ENCODE measurements at regions not wholly inside any gene's neighbourhood (a gene's known extent, or its start where the extent isn't known, plus 50 kb on each side); places are given as distances from the start of the nearest gene placed in this dataset.

DNA sequence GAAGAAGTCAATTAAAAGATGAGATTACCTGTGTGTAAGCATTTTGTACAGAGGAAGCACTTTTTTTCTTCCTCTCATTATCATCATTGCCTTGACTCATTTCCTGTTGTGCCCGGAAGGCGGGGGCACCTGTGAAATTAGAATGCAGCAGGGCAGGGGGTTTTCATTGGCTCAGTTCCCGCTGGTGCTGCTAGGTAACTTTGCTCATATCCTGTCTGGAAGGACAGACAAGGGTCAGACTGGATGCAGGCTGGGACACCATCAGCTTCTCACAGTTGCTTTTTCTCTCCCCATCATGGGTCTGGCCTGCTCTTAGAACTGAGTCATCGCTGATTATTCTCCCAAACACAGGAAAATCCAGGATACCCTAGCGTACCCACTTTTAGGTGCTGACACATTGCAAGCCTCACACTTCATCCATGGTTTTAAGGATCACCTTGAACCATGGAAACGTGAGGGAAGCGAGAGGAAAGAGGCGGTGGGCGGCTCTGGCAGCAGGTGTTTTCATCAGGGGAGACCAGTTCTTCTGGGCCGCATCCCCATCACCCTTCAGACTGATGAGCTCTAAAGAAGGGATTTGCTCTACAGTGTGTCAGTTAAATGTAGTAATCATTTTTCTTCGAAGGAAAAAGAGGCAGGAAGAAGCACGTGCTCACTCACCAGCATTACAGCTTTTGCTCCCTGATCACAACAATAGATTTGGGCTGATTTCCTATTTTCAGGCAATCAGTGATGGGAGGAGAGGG is 195.7 kb upstream of the SASH1 start:
- H3K27me3 ChIP-seq (ENCODE audit: control insufficient read depth in 5 of 5, insufficient read depth in 4 of 5, low read length in 5 of 5), result no peaks in the 10 kb centered on the region
- no peak overlapping the region for H3K4me3 ChIP-seq (ENCODE audit: low read depth in 1 of 5, low read length in 5 of 5)
- no peaks in the 10 kb centered on the region for H3K9me3 ChIP-seq (ENCODE audit: control insufficient read depth in 5 of 5, low read length in 5 of 5)
- no peak overlapping the region for H3K27ac ChIP-seq (ENCODE audit: low read depth, low read length)
- H3K9ac ChIP-seq (ENCODE audit: low read length in 5 of 5), result no peak overlapping the region
- no peaks in the 10 kb centered on the region for H3K36me3 ChIP-seq (ENCODE audit: control insufficient read depth in 5 of 5, insufficient read depth in 5 of 5, low read length in 5 of 5)
- no peaks in the 10 kb centered on the region for H3K4me1 ChIP-seq (ENCODE audit: control insufficient read depth in 5 of 5, insufficient read depth in 5 of 5, low read length in 5 of 5)

DNA sequence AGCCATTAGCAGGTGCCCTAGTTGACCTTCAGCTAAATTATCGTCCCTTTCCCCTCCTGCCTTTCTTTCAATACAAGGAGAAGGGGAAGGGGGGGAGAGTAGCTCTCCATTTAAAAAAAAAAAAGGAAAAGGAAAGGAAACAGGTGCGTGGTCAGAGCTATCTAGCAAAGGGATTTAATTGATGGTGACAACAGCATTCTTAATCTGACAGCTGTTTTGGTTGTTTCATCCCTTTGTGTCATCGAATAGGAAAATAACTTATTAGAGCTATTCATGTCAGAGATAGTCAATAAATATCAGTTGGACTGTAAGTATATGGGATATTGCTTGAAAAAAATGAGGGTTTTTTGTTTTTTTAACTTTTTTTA is 195.2 kb upstream of the SASH1 start:
- Histone ChIP-seq H3K4me1 (ENCODE audit: control insufficient read depth in 5 of 5, insufficient read depth in 5 of 5, low read length in 5 of 5) (no peaks in the 10 kb centered on the region), H3K27ac (ENCODE audit: low read depth, low read length) (no peak overlapping the region), H3K9me3 (ENCODE audit: control insufficient read depth in 5 of 5, low read length in 5 of 5) (no peaks in the 10 kb centered on the region), H3K9ac (ENCODE audit: low read length in 5 of 5) (no peak overlapping the region), H3K27me3 (ENCODE audit: control insufficient read depth in 5 of 5, insufficient read depth in 4 of 5, low read length in 5 of 5) (no peaks in the 10 kb centered on the region), H3K36me3 (ENCODE audit: control insufficient read depth in 5 of 5, insufficient read depth in 5 of 5, low read length in 5 of 5) (no peaks in the 10 kb centered on the region), H3K4me3 (ENCODE audit: low read depth in 1 of 5, low read length in 5 of 5) (no peak overlapping the region)

DNA sequence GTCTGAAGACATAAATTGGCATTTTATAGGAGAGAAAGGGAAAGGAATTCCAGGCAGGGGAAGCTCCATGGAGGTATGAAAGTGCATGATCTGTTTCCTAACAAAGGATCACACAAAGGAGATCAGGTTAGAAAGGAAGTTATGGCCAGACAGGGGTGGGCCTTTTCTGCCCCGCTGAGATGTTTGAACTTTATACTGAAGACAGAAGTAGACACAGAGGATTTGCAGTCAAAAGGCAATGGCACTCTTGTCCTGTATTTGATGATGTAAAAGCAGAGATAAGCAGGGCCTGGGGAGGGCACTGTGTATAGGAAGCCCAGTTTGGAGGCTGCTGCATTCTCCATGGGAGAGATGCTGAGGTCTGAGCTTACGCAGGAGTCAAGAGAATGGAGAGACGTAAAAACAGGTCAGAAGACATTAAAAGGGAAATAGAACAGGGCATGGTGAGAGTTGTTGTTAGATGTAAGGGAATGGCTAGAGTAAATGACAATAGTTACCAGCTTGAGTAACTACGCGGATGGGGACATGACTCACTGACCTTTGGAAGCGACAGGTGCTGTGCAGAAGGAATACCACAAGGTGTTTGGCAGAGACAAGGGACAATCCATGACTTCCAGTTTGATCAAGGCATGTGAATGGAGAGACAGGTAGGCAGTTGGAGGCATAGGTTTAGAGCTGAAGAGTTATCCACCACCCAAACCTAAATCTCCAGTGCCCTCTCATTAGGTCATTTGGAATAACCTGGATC is 190.6 kb upstream of the SASH1 start:
- H3K4me3 ChIP-seq (ENCODE audit: low read depth in 1 of 5, low read length in 5 of 5), result no peak overlapping the region
- H3K27ac ChIP-seq (ENCODE audit: low read depth, low read length), result no peak overlapping the region
- no peaks in the 10 kb centered on the region for H3K36me3 ChIP-seq (ENCODE audit: control insufficient read depth in 5 of 5, insufficient read depth in 5 of 5, low read length in 5 of 5)
- no peak overlapping the region for H3K9ac ChIP-seq (ENCODE audit: low read length in 5 of 5)
- no peaks in the 10 kb centered on the region for H3K9me3 ChIP-seq (ENCODE audit: control insufficient read depth in 5 of 5, low read length in 5 of 5)
- no peaks in the 10 kb centered on the region for H3K27me3 ChIP-seq (ENCODE audit: control insufficient read depth in 5 of 5, insufficient read depth in 4 of 5, low read length in 5 of 5)
- H3K4me1 ChIP-seq (ENCODE audit: control insufficient read depth in 5 of 5, insufficient read depth in 5 of 5, low read length in 5 of 5), result no peaks in the 10 kb centered on the region

DNA sequence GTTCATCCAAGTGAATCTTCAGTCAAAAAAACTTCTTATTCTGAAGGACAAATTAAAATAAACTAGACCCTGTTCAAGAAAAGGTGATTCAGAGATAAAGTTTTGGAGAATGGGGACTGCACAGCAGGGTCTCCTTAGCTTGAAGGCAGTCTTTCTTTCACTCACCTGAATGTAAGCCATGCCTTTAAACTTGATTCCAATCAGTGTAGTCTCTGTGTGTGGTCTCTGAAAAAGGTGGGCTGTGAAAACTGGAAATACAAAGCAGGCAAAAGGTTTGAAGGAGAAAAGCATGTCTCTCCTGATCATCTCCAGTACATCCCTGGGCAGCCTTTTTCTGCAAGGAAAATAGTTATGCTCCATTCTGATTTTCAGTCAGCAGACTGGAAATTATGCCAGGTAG is 188.0 kb upstream of the SASH1 start:
- H3K27ac ChIP-seq (ENCODE audit: low read depth, low read length), result no peak overlapping the region
- no peak overlapping the region for H3K4me3 ChIP-seq (ENCODE audit: low read depth in 1 of 5, low read length in 5 of 5)
- H3K4me1 ChIP-seq (ENCODE audit: control insufficient read depth in 5 of 5, insufficient read depth in 5 of 5, low read length in 5 of 5), result no peaks in the 10 kb centered on the region
- H3K27me3 ChIP-seq (ENCODE audit: control insufficient read depth in 5 of 5, insufficient read depth in 4 of 5, low read length in 5 of 5), result no peaks in the 10 kb centered on the region
- H3K9ac ChIP-seq (ENCODE audit: low read length in 5 of 5), result no peak overlapping the region
- no peaks in the 10 kb centered on the region for H3K36me3 ChIP-seq (ENCODE audit: control insufficient read depth in 5 of 5, insufficient read depth in 5 of 5, low read length in 5 of 5)
- H3K9me3 ChIP-seq (ENCODE audit: control insufficient read depth in 5 of 5, low read length in 5 of 5), result no peaks in the 10 kb centered on the region

DNA sequence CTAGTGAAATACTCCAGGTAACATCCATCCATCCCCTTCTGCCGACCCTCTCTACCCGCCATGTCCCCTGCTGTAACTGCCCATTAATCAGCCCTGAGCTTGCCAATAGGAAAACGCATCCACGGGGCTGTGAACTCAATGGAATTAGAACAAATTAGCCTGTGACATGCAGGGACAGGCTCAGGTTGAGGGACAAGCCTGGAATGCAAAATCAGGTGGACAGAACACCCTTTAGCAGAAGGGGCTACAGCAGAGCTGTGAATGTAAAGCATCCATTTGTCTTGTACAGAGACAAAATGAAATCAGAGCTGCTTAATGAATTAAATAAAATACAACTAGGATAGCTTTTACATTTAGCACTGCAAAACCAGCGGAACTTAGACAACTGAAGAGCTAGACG is 187.3 kb upstream of the SASH1 start:
- Histone ChIP-seq H3K4me3 (ENCODE audit: low read depth in 1 of 5, low read length in 5 of 5) (no peak overlapping the region), H3K36me3 (ENCODE audit: control insufficient read depth in 5 of 5, insufficient read depth in 5 of 5, low read length in 5 of 5) (no peaks in the 10 kb centered on the region), H3K27ac (ENCODE audit: low read depth, low read length) (no peak overlapping the region), H3K27me3 (ENCODE audit: control insufficient read depth in 5 of 5, insufficient read depth in 4 of 5, low read length in 5 of 5) (no peaks in the 10 kb centered on the region), H3K9me3 (ENCODE audit: control insufficient read depth in 5 of 5, low read length in 5 of 5) (no peaks in the 10 kb centered on the region), H3K4me1 (ENCODE audit: control insufficient read depth in 5 of 5, insufficient read depth in 5 of 5, low read length in 5 of 5) (no peaks in the 10 kb centered on the region), H3K9ac (ENCODE audit: low read length in 5 of 5) (no peak overlapping the region)

DNA sequence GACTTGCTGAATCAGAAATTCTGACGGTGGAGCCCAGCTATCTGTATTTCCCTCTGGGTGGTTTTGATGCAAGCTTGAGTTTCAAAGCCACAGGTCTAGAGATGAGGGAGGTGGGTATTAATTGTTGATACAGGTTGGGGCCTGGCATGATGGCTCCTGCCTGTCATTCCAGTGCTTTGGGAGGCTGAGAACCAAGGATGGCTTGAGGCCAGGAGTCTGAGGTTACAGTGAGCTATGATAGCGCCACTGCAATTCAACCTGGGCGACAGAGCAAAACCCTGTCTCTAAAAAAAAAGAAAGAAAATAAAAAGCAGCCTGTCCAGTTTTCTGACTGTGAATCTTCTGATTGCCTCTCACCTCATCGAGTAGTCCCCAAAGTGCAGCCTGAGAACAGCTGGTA is 184.8 kb upstream of the SASH1 start:
- H3K4me3 ChIP-seq (ENCODE audit: low read depth in 1 of 5, low read length in 5 of 5), result no peak overlapping the region
- H3K9me3 ChIP-seq (ENCODE audit: control insufficient read depth in 5 of 5, low read length in 5 of 5), result no peaks in the 10 kb centered on the region
- H3K27ac ChIP-seq (ENCODE audit: low read depth, low read length), result no peak overlapping the region
- no peaks in the 10 kb centered on the region for H3K4me1 ChIP-seq (ENCODE audit: control insufficient read depth in 5 of 5, insufficient read depth in 5 of 5, low read length in 5 of 5)
- no peak overlapping the region for H3K9ac ChIP-seq (ENCODE audit: low read length in 5 of 5)
- H3K36me3 ChIP-seq (ENCODE audit: control insufficient read depth in 5 of 5, insufficient read depth in 5 of 5, low read length in 5 of 5), result no peaks in the 10 kb centered on the region
- H3K27me3 ChIP-seq (ENCODE audit: control insufficient read depth in 5 of 5, insufficient read depth in 4 of 5, low read length in 5 of 5), result no peaks in the 10 kb centered on the region

DNA sequence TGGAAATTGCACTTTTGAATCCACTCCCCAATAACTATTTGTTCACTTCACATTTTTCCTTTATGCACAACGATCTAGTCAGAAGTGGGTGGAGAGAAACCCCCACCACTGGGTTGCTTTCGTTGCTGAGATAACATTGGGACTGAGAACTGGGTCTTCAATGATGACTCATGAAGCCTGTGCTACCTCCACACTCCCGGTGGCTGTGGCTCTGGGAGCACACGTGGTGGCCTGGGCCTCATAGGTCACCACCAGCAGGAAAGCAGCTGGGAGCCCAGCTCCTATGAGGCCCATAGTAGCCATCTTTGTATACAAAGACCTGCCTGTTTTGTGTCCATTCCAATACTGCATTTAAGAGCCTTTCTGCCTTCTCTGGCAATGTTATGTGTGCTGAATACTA is 178.0 kb upstream of the SASH1 start:
- Histone ChIP-seq H3K36me3 (ENCODE audit: control insufficient read depth in 5 of 5, insufficient read depth in 5 of 5, low read length in 5 of 5) (no peaks in the 10 kb centered on the region), H3K27ac (ENCODE audit: low read depth, low read length) (no peak overlapping the region), H3K9me3 (ENCODE audit: control insufficient read depth in 5 of 5, low read length in 5 of 5) (no peaks in the 10 kb centered on the region), H3K27me3 (ENCODE audit: control insufficient read depth in 5 of 5, insufficient read depth in 4 of 5, low read length in 5 of 5) (peaks cover 0 to 3% (median 0%) of the 10 kb centered on the region in 5 donors), H3K4me3 (ENCODE audit: low read depth in 1 of 5, low read length in 5 of 5) (no peak overlapping the region), H3K4me1 (ENCODE audit: control insufficient read depth in 5 of 5, insufficient read depth in 5 of 5, low read length in 5 of 5) (no peaks in the 10 kb centered on the region), H3K9ac (ENCODE audit: low read length in 5 of 5) (no peak overlapping the region)

DNA sequence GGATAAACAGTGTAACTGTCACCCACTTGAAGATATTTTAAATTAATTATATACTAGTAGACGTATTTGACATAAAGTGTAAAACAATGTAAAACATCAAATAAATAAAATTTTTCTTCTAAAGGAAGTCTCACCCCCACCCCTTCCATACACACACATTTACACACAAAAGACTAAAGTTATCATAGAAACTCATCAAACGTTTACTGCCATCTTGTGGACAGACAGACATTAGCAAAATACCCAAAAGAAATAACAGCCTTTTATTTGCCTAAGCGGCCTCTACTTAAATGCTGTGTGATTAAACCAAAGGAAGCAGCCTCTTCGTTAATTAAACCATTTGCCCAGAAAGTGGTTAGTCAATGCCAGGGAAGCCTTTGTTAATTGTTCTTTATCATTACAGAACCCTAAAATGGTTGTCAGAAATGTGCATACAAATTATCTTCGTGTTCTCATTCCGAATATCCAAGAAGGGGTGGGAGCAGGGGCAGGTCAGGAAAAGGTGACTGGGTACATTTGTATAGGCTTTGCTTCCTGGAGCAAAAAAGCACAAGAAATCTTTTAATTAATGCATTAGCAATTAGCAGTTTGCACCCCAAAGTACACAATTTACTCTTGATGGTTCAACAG is 176.2 kb upstream of the SASH1 start:
- Histone ChIP-seq H3K27me3 (ENCODE audit: control insufficient read depth in 5 of 5, insufficient read depth in 4 of 5, low read length in 5 of 5) (peaks cover 0 to 3% (median 0%) of the 10 kb centered on the region in 5 donors), H3K9ac (ENCODE audit: low read length in 5 of 5) (no peak overlapping the region), H3K36me3 (ENCODE audit: control insufficient read depth in 5 of 5, insufficient read depth in 5 of 5, low read length in 5 of 5) (no peaks in the 10 kb centered on the region), H3K4me3 (ENCODE audit: low read depth in 1 of 5, low read length in 5 of 5) (no peak overlapping the region), H3K27ac (ENCODE audit: low read depth, low read length) (no peak overlapping the region), H3K4me1 (ENCODE audit: control insufficient read depth in 5 of 5, insufficient read depth in 5 of 5, low read length in 5 of 5) (no peaks in the 10 kb centered on the region), H3K9me3 (ENCODE audit: control insufficient read depth in 5 of 5, low read length in 5 of 5) (no peaks in the 10 kb centered on the region)

DNA sequence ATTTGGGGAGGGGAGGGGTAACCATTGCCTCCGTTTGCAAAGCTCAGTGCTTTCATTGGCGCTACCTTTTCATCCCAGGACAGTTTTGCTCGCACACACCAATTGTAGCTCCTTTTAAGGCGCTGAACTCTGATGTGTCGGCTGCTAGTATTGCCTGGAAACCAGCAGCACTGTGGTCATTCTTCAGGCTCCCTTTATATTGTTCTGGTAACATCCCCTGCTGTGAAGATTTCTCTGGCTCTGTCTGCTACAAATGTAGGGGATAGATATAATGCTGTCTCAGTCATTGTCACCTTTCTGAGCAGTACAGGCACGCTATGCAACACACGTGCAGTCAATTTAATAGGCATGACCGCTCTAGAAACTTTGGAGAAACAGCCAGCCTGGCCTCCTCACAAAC is 172.9 kb upstream of the SASH1 start:
- Histone ChIP-seq H3K9ac (ENCODE audit: low read length in 5 of 5) (no peak overlapping the region), H3K36me3 (ENCODE audit: control insufficient read depth in 5 of 5, insufficient read depth in 5 of 5, low read length in 5 of 5) (no peaks in the 10 kb centered on the region), H3K27me3 (ENCODE audit: control insufficient read depth in 5 of 5, insufficient read depth in 4 of 5, low read length in 5 of 5) (peaks cover 0 to under 1% (median 0%) of the 10 kb centered on the region in 5 donors), H3K4me1 (ENCODE audit: control insufficient read depth in 5 of 5, insufficient read depth in 5 of 5, low read length in 5 of 5) (no peaks in the 10 kb centered on the region), H3K9me3 (ENCODE audit: control insufficient read depth in 5 of 5, low read length in 5 of 5) (no peaks in the 10 kb centered on the region), H3K27ac (ENCODE audit: low read depth, low read length) (no peak overlapping the region), H3K4me3 (ENCODE audit: low read depth in 1 of 5, low read length in 5 of 5) (no peak overlapping the region)

DNA sequence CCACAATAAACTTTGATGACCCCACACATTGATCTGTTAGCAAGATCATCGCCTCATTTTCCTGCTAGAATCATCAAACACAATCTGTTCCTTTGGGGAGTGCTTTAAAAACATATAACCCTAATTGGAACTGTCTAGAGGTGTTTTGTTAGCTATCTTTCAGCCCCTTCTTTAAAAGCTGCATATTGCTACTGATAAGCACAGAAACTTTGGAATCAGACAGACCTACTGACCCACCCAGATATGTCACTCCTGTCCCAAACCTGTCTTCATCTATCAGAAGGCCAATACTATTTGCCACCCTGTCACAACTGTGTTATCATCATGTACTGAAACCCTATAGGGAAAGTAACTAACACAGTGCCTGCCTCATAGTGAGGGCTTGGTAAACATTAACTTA is 172.4 kb upstream of the SASH1 start:
- Histone ChIP-seq H3K9me3 (ENCODE audit: control insufficient read depth in 5 of 5, low read length in 5 of 5) (no peaks in the 10 kb centered on the region), H3K4me1 (ENCODE audit: control insufficient read depth in 5 of 5, insufficient read depth in 5 of 5, low read length in 5 of 5) (no peaks in the 10 kb centered on the region), H3K27ac (ENCODE audit: low read depth, low read length) (no peak overlapping the region), H3K9ac (ENCODE audit: low read length in 5 of 5) (no peak overlapping the region), H3K27me3 (ENCODE audit: control insufficient read depth in 5 of 5, insufficient read depth in 4 of 5, low read length in 5 of 5) (no peaks in the 10 kb centered on the region), H3K36me3 (ENCODE audit: control insufficient read depth in 5 of 5, insufficient read depth in 5 of 5, low read length in 5 of 5) (no peaks in the 10 kb centered on the region), H3K4me3 (ENCODE audit: low read depth in 1 of 5, low read length in 5 of 5) (no peak overlapping the region)
